HEK293 (cell line): ENCODE measurements at regions not wholly inside any gene's neighbourhood (a gene's known extent, or its start where the extent isn't known, plus 50 kb on each side); places are given as distances from the start of the nearest gene placed in this dataset.

Experiments
- CTCF ChIP-seq: fragments of 450-650 bp; formaldehyde crosslinking; IDR thresholded peaks from 2 replicates; pipeline ENCODE4 v1.5.1; 2016; ENCODE audit warnings: missing biosample characterization, missing genetic modification characterization
- KLF8 ChIP-seq: fragments of 450-650 bp; formaldehyde crosslinking; IDR thresholded peaks from 2 replicates; pipeline ENCODE4 v1.5.1; 2016; ENCODE audit warnings: missing biosample characterization, missing genetic modification characterization
- YY2 ChIP-seq: fragments of 450-650 bp; formaldehyde crosslinking; IDR thresholded peaks from 2 replicates; pipeline ENCODE4 v1.5.1; 2016; ENCODE audit warnings: missing biosample characterization, missing genetic modification characterization
- ZNF132 ChIP-seq: fragments of 450-650 bp; formaldehyde crosslinking; IDR thresholded peaks from 2 replicates; pipeline ENCODE4 v1.5.1; 2017; ENCODE audit warnings: missing biosample characterization, missing genetic modification characterization, borderline replicate concordance

GRCh38 chr3:82129221-82129801 is 367.9 kb upstream of the GBE1 start:
- no peak for TF ChIP-seq YY2 (tag by site-specific recombination)
- TF ChIP-seq KLF8 (tag by site-specific recombination): no peak
- TF ChIP-seq CTCF (tag by site-specific recombination): no peak
- TF ChIP-seq ZNF132 (tag by site-specific recombination): no peak
